HG02840 (cell line): ENCODE measurements at regions not wholly inside any gene's neighbourhood (a gene's known extent, or its start where the extent isn't known, plus 50 kb on each side); places are given as distances from the start of the nearest gene placed in this dataset.

Source experiments
- ATAC-seq: cut with Tn5 transposase; IDR thresholded peaks from one replicate; pipeline ENCODE4 v1.9.1; 2021; ENCODE audit warnings: mild to moderate bottlenecking, moderate library complexity, moderate number of reproducible peaks; ENCODE audit not compliant: unreplicated experiment, low FRiP score

- ATAC-seq: no peak
These were observed 101.2 kb downstream of the PLK2 start for GRCh38 chr5:58358501-58359178.

- no peak for ATAC-seq
These were observed 101.9 kb downstream of the PLK2 start for GRCh38 chr5:58357799-58358500.

GRCh38 chr5:58357121-58357520 lies 102.8 kb downstream of the PLK2 start:
- no peak for ATAC-seq

GRCh38 chr5:58356662-58357061 lies 103.2 kb downstream of the PLK2 start:
- ATAC-seq: no peak

- ATAC-seq: no peak
These were observed 105.1 kb downstream of the PLK2 start for GRCh38 chr5:58354827-58355226.

- no peak for ATAC-seq
These were observed 105.9 kb downstream of the PLK2 start for GRCh38 chr5:58353992-58354391.

GRCh38 chr5:58351190-58351589 lies 108.7 kb downstream of the PLK2 start:
- no peak for ATAC-seq

- ATAC-seq: no peak
These were observed 110.7 kb downstream of the PLK2 start for GRCh38 chr5:58348996-58349728.

GRCh38 chr5:58346041-58346440 lies 113.8 kb downstream of the PLK2 start:
- ATAC-seq: no peak

- ATAC-seq: no peak
These were observed 118.4 kb downstream of the PLK2 start for GRCh38 chr5:58341476-58341875.

GRCh38 chr5:58335518-58335917 lies 124.4 kb downstream of the PLK2 start:
- ATAC-seq: no peak

- no peak for ATAC-seq
These were observed 125.9 kb downstream of the PLK2 start for GRCh38 chr5:58334035-58334434.

GRCh38 chr5:58330781-58331180 lies 129.1 kb downstream of the PLK2 start:
- ATAC-seq: no peak

GRCh38 chr5:58327289-58327688 lies 132.6 kb downstream of the PLK2 start:
- ATAC-seq: no peak

GRCh38 chr5:58326022-58326421 lies 133.9 kb downstream of the PLK2 start:
- ATAC-seq: no peak

GRCh38 chr5:58322453-58322852 lies 137.4 kb downstream of the PLK2 start:
- no peak for ATAC-seq

- ATAC-seq: no peak
These were observed 141.4 kb downstream of the PLK2 start for GRCh38 chr5:58318468-58318867.

- ATAC-seq: no peak
These were observed 142.1 kb downstream of the PLK2 start for GRCh38 chr5:58317808-58318207.

- ATAC-seq: no peak
These were observed 142.9 kb downstream of the PLK2 start for GRCh38 chr5:58317009-58317408.

GRCh38 chr5:58315794-58316193 lies 144.1 kb downstream of the PLK2 start:
- ATAC-seq: no peak

GRCh38 chr5:58314356-58315210 lies 145.3 kb downstream of the PLK2 start:
- no peak for ATAC-seq
